CD4-positive, alpha-beta memory T cell (primary cell): ENCODE measurements at regions not wholly inside any gene's neighbourhood (a gene's known extent, or its start where the extent isn't known, plus 50 kb on each side); places are given as distances from the start of the nearest gene placed in this dataset.

Experiments
- CTCF ChIA-PET: fragments of 350-600 bp; sonication (Branson Sonifier 250); formaldehyde crosslinking; loops from one replicate; lab custom pipeline; 2021; ENCODE audit warnings: inconsistent platforms; ENCODE audit not compliant: partially characterized antibody; lab: Charles Lee
- POLR2A ChIA-PET: fragments of 350-600 bp; sonication (Branson Sonifier 250); formaldehyde crosslinking; loops from one replicate; lab custom pipeline; 2021; ENCODE audit not compliant: partially characterized antibody; lab: Charles Lee
- DNase-seq, 5 donors: peaks; one replicate each; pipeline versions ENCODE4 v3.0.0 to v3.0.0-alpha.2; 2020 to 2022; ENCODE audit warnings: mixed read lengths in 1 of 5
- H3K27ac ChIP-seq: one replicate; pipeline ENCODE4 v1.7.0; 2013; ENCODE audit warnings: low read depth, low read length
- H3K27me3 ChIP-seq: 2 replicates; pipeline ENCODE4 v1.7.0; 2013; ENCODE audit warnings: mild to moderate bottlenecking, low read length, moderate library complexity; ENCODE audit not compliant: insufficient read depth
- H3K36me3 ChIP-seq: 2 replicates; pipeline ENCODE4 v1.7.0; 2013; ENCODE audit warnings: mild to moderate bottlenecking, low read length, moderate library complexity; ENCODE audit not compliant: insufficient read depth
- H3K4me1 ChIP-seq: 2 replicates; pipeline ENCODE4 v1.7.0; 2013; ENCODE audit warnings: mild to moderate bottlenecking, low read length, moderate library complexity; ENCODE audit not compliant: insufficient read depth
- H3K4me3 ChIP-seq, 2 donors: one replicate each; pipeline ENCODE4 v1.7.0; 2013; ENCODE audit warnings: low read length in 2 of 2, mild to moderate bottlenecking in 1 of 2
- H3K9me3 ChIP-seq, 2 donors: one replicate each; pipeline ENCODE4 v1.7.0; 2013; ENCODE audit warnings: low read length in 2 of 2, control low read depth in 1 of 2; ENCODE audit not compliant: control insufficient read depth in 1 of 2
- H3K27ac Mint-ChIP-seq, 7 donors: one replicate each; pipeline ENCODE4 v1.8.0; 2020 to 2021; ENCODE audit warnings: mixed read lengths in 7 of 7, mild to moderate bottlenecking in 6 of 7, inconsistent platforms in 3 of 7, moderate library complexity in 3 of 7
- H3K27me3 Mint-ChIP-seq, 2 donors: one replicate each; pipeline ENCODE4 v1.8.0; 2020 to 2021; ENCODE audit warnings: mixed read lengths in 2 of 2
- H3K36me3 Mint-ChIP-seq, 2 donors: one replicate each; pipeline ENCODE4 v1.8.0; 2020 to 2021; ENCODE audit warnings: mixed read lengths in 2 of 2, inconsistent platforms in 1 of 2, mild to moderate bottlenecking in 1 of 2
- H3K4me1 Mint-ChIP-seq, 4 donors: one replicate each; pipeline ENCODE4 v1.8.0; 2020 to 2021; ENCODE audit warnings: mixed read lengths in 4 of 4, mild to moderate bottlenecking in 1 of 4
- H3K4me3 Mint-ChIP-seq, 8 donors: one replicate each; pipeline ENCODE4 v1.8.0; 2020 to 2021; ENCODE audit warnings: mixed read lengths in 8 of 8, mild to moderate bottlenecking in 7 of 8, moderate library complexity in 6 of 8, inconsistent platforms in 3 of 8
- H3K9me3 Mint-ChIP-seq, 8 donors: one replicate each; pipeline ENCODE4 v1.8.0; 2020 to 2021; ENCODE audit warnings: mixed read lengths in 8 of 8, mild to moderate bottlenecking in 5 of 8, inconsistent platforms in 3 of 8, moderate library complexity in 1 of 8
- intact Hi-C: fragments of 100-400 bp; cut with micrococcal nuclease; formaldehyde crosslinking; loops from one replicate; pipeline ENCODE4 v1.15.1; 2023

DNA sequence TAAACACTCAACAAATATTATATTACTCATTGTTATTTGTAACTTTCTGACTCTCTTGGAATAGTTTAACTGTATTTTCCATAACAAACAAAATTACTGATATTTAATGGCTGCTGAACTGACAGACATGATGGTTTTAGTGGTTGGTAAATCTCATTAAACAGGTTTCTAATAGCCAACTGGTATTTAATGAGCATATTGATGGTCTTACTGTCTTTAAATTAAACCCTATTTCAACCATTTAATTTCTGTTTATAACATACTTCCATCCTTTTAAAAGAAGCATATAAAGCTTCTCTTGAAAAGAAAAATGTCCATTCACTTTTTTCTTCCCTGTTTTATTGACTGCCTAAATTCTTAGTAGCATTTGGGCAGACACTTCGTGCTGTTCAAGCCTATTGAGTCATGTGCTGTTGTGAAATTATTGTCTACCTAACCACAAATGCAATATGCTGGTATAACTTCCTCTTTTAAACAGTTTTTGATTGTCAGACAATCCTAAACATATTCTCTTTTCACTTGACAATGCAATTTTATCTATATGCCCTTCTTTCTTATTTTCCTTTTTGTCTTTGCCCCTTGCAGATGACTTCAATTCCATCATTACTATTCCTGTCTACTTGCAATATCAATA is 163.9 kb upstream of the SLC7A11 start:
- H3K4me1 Mint-ChIP-seq: no peaks in the 10 kb centered on the region
- Histone ChIP-seq H3K9me3 (no peaks in the 10 kb centered on the region), H3K4me3 (no peak overlapping the region), H3K36me3 (no peaks in the 10 kb centered on the region), H3K27me3 (no peaks in the 10 kb centered on the region), H3K4me1 (no peaks in the 10 kb centered on the region), H3K27ac (no peak overlapping the region)
- CTCF ChIA-PET: no interaction called here
- POLR2A ChIA-PET: interaction anchor here (0.6 kb wide), 1 partner anchor 1003 kb away, joined by 3 read pairs; no protein-coding TSS in a partner anchor
- DNase-seq: no peak
- no peaks in the 10 kb centered on the region for H3K36me3 Mint-ChIP-seq
- no peak overlapping the region for H3K4me3 Mint-ChIP-seq
- no peak overlapping the region for H3K27ac Mint-ChIP-seq
- intact Hi-C loops: no loop called here
- H3K9me3 Mint-ChIP-seq: peaks cover 0 to 4% (median 0%) of the 10 kb centered on the region in 8 donors
- H3K27me3 Mint-ChIP-seq: no peaks in the 10 kb centered on the region

GRCh38 chr4:138405466-138405891 is 163.3 kb upstream of the SLC7A11 start:
- Histone ChIP-seq H3K27me3 (no peaks in the 10 kb centered on the region), H3K36me3 (no peaks in the 10 kb centered on the region), H3K4me1 (no peaks in the 10 kb centered on the region), H3K9me3 (no peaks in the 10 kb centered on the region), H3K27ac (no peak overlapping the region), H3K4me3 (no peak overlapping the region)
- Mint-ChIP-seq H3K4me1 (no peaks in the 10 kb centered on the region), H3K9me3 (peaks cover 0 to 4% (median 0%) of the 10 kb centered on the region in 8 donors), H3K27ac (no peak overlapping the region), H3K36me3 (no peaks in the 10 kb centered on the region), H3K27me3 (no peaks in the 10 kb centered on the region), H3K4me3 (no peak overlapping the region)
- POLR2A ChIA-PET: interaction anchor here (0.6 kb wide), 1 partner anchor 1003 kb away, joined by 3 read pairs; no protein-coding TSS in a partner anchor
- CTCF ChIA-PET: no interaction called here
- intact Hi-C loops: no loop called here
- no peak for DNase-seq

DNA sequence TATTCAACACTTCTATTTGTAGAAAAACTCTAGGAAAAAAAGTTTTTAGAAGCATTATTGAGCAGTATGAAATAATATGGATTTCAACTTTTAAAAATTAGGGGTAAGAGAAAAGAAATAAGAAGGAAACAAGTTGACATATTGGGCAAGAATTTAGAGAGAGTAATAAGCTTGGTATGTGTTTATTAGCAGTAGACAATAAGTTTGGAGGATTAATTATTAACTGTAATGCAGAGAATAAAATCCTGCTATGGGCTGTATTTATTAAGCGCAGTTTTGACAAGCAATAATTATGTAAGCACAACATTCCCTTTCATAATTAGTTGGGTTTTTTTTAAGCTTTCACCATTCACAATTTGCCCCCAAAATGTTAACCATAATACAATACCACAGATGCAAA is 162.7 kb upstream of the SLC7A11 start:
- POLR2A ChIA-PET: no interaction called here
- H3K27ac Mint-ChIP-seq: no peak overlapping the region
- H3K4me3 Mint-ChIP-seq: no peak overlapping the region
- Histone ChIP-seq H3K27me3 (no peaks in the 10 kb centered on the region), H3K27ac (no peak overlapping the region), H3K4me1 (no peaks in the 10 kb centered on the region), H3K4me3 (no peak overlapping the region), H3K9me3 (no peaks in the 10 kb centered on the region), H3K36me3 (no peaks in the 10 kb centered on the region)
- H3K36me3 Mint-ChIP-seq: no peaks in the 10 kb centered on the region
- H3K27me3 Mint-ChIP-seq: no peaks in the 10 kb centered on the region
- peaks cover 0 to 4% (median 0%) of the 10 kb centered on the region in 8 donors for H3K9me3 Mint-ChIP-seq
- H3K4me1 Mint-ChIP-seq: no peaks in the 10 kb centered on the region
- CTCF ChIA-PET: no interaction called here
- DNase-seq: no peak
- intact Hi-C loops: no loop called here

DNA sequence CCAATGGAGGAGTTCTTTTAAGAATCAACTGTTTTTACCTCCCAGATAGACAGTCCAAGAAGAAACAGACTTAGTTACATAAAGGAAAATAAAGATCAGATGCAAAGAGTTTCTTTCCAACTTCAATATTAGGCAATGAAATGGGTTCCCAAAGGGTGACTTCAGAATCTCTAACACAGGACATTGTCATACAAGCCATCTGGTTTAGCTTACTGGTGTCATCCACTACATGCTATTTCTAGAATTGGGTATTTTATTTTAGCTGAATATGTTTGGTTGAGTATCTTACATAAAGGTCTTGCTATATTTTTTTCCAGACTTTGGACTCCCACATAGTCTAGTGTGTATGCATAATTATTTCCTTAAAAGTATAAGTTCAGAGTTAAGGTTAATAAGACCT is 162.1 kb upstream of the SLC7A11 start:
- ChIA-PET CTCF (no interaction called here), POLR2A (no interaction called here)
- H3K36me3 ChIP-seq: no peaks in the 10 kb centered on the region
- Mint-ChIP-seq H3K9me3 (peaks cover 0 to 4% (median 0%) of the 10 kb centered on the region in 8 donors), H3K4me1 (no peaks in the 10 kb centered on the region), H3K27me3 (no peaks in the 10 kb centered on the region), H3K36me3 (no peaks in the 10 kb centered on the region), H3K4me3 (no peak overlapping the region), H3K27ac (no peak overlapping the region)
- H3K27ac ChIP-seq: no peak overlapping the region
- intact Hi-C loops: no loop called here
- no peaks in the 10 kb centered on the region for H3K4me1 ChIP-seq
- H3K4me3 ChIP-seq: no peak overlapping the region
- no peaks in the 10 kb centered on the region for H3K27me3 ChIP-seq
- H3K9me3 ChIP-seq: no peaks in the 10 kb centered on the region
- no peak for DNase-seq

- Histone ChIP-seq H3K27ac (no peak overlapping the region), H3K36me3 (no peaks in the 10 kb centered on the region), H3K4me1 (no peaks in the 10 kb centered on the region), H3K27me3 (no peaks in the 10 kb centered on the region), H3K9me3 (no peaks in the 10 kb centered on the region), H3K4me3 (no peak overlapping the region)
- ChIA-PET POLR2A (no interaction called here), CTCF (no interaction called here)
- Mint-ChIP-seq H3K4me3 (no peak overlapping the region), H3K27ac (no peak overlapping the region), H3K36me3 (no peaks in the 10 kb centered on the region), H3K27me3 (no peaks in the 10 kb centered on the region), H3K9me3 (peaks cover 0 to 4% (median 0%) of the 10 kb centered on the region in 8 donors), H3K4me1 (no peaks in the 10 kb centered on the region)
- intact Hi-C loops: no loop called here
- DNase-seq: no peak
Observed at GRCh38 chr4:138401334-138401733, 159.2 kb upstream of the SLC7A11 start.

DNA sequence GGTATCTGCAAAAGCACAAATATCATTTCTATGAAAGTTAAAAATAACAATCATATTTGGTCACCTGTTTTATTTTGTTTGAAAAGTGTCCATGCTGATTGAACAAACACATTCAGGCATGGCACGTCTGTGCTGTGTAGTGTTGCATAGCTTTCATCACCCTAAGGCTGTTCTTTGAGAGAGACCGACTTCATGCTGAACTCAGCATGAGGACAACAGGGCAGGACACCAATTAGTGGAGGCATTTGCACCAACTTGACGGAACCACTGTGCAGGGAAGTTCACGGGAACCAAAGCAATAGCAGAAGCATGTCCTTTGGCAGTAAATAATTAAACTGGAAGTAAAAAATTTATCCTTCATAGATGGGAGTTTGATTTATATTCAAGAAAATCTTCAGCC is 158.4 kb upstream of the SLC7A11 start:
- Mint-ChIP-seq H3K36me3 (no peaks in the 10 kb centered on the region), H3K9me3 (peaks cover 0 to 4% (median 1%) of the 10 kb centered on the region in 8 donors), H3K4me3 (no peak overlapping the region), H3K4me1 (no peaks in the 10 kb centered on the region), H3K27ac (no peak overlapping the region), H3K27me3 (no peaks in the 10 kb centered on the region)
- Histone ChIP-seq H3K36me3 (no peaks in the 10 kb centered on the region), H3K27ac (no peak overlapping the region), H3K4me3 (no peak overlapping the region), H3K4me1 (no peaks in the 10 kb centered on the region), H3K9me3 (no peaks in the 10 kb centered on the region), H3K27me3 (no peaks in the 10 kb centered on the region)
- CTCF ChIA-PET: no interaction called here
- POLR2A ChIA-PET: no interaction called here
- DNase-seq: no peak
- intact Hi-C loops: no loop called here

- no peaks in the 10 kb centered on the region for H3K27me3 Mint-ChIP-seq
- H3K9me3 ChIP-seq: no peaks in the 10 kb centered on the region
- POLR2A ChIA-PET: no interaction called here
- H3K36me3 ChIP-seq: no peaks in the 10 kb centered on the region
- H3K27me3 ChIP-seq: no peaks in the 10 kb centered on the region
- no peaks in the 10 kb centered on the region for H3K4me1 ChIP-seq
- CTCF ChIA-PET: no interaction called here
- peaks cover 0 to 4% (median 1%) of the 10 kb centered on the region in 8 donors for H3K9me3 Mint-ChIP-seq
- no peak overlapping the region for H3K4me3 ChIP-seq
- no peak overlapping the region for H3K4me3 Mint-ChIP-seq
- intact Hi-C loops: no loop called here
- DNase-seq: no peak
- H3K4me1 Mint-ChIP-seq: no peaks in the 10 kb centered on the region
- H3K27ac ChIP-seq: no peak overlapping the region
- no peaks in the 10 kb centered on the region for H3K36me3 Mint-ChIP-seq
- H3K27ac Mint-ChIP-seq: no peak overlapping the region
Observed at GRCh38 chr4:138400066-138400465, 157.9 kb upstream of the SLC7A11 start.
